NCI-H1930 (cell line): ENCODE measurements at regions not wholly inside any gene's neighbourhood (a gene's known extent, or its start where the extent isn't known, plus 50 kb on each side); places are given as distances from the start of the nearest gene placed in this dataset.

Experiments used
- DNase-seq, 2 experiments: peaks; one replicate each; lab custom pipeline; 2025; lab: John Stamatoyannopoulos, UW

GRCh38 chr10:78623578-78624215 is 445.1 kb upstream of the ZMIZ1 start:
- DNase-seq = no peak

GRCh38 chr10:78624791-78625190 is 444.0 kb upstream of the ZMIZ1 start:
- DNase-seq = no peak

DNA sequence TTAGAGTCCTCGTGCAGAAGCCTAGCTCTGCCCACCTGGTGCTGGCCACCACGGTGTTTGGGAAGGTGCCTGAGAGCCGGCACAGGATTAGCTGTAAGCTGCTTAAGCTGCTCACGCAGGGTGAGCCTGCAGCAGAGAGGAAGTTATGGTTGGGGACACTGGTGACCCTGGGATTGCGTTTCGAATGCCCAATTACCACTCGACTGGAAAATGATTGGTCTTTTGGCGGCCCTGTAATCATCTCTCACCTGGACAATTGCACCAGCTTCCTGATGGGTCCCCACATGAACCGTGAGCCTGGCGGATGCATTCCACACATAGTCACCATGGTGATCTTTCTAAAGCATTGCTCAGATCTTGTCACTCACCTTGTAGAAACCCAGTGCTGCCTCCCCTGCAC is 442.3 kb upstream of the ZMIZ1 start:
- no peak for DNase-seq

- no peak for DNase-seq
These were observed 441.4 kb upstream of the ZMIZ1 start for GRCh38 chr10:78627254-78627795.

DNA sequence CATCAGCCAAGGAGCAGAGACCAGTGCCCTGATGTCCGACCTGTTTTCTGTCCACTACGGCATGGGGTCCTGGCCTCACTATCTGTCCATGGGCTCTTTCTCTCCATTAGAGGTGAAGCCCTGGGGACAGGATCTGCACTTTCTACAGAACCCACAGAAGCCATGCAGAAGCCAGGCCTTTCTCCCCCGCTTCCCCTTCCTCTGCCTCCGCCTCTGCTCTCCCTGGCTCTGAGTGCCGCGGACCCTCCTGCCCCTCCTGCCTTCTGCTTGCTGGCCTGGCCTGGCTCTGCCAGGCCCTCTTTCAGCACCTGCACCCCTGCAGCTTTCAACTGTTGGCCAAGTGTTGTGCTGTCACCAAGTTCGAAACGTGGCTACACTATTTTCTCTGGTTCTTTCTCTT is 439.8 kb upstream of the ZMIZ1 start:
- no peak for DNase-seq

DNA sequence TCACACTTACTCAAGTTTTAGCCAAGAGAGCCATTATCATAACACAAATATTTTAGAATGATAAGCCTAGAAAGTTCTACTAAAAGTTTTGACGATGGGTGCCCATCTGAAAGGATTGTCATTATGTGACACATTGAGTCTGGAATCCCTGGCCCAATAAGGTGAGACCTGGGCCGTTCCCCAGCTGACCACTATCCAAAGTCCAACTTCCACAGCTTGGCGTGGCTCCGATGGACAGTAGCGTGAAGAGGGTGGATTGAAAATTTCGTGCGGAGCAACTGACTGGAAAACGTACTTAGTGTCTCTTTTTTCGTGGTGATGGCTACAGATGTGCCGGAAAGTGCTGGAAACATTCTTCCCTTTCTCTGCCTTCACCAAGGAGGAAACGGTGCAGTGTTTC is 439.0 kb upstream of the ZMIZ1 start:
- DNase-seq = no peak

DNA sequence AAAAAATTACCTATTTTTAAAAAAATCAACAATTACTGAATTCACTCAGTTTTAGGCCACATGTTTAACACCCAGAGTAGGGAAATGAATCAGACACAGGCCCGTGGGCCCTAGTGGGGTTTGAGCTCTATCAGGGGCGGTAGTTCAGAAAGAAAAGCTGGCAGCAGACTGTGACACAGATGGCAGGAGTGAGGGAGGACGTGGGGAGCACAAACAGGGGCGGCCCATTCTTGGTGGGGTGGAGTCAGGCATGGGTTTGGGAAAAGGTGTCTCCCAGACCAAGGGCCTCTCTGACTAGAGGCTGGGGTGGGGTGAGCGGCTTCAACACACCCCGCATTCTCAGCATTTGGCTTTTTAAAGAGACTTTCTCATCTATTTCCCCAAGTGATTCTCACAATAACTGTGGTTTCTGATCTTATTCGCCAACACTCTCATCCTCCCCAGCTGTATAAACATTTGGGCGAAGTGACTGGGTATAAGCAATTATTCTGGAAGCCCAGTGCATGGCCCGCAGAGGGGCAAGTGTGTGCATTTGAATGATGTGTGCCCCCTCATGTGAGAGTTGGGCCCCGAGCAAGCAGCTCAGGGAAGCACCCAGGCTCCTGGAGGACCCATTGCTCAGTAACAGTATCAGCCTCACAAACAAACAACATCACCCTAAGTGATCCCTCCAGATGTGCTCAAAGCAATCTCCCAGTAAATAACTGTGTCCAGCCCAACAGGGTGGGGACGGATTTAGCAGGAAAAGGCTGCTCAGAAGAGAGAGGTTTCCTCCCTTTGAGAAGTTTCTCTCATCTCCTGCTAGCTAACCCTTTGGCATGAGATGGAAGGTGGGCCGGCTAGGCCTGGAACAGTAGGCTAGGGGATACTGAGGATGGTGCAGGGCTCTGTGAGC is 437.6 kb upstream of the ZMIZ1 start:
- DNase-seq = no peak

DNA sequence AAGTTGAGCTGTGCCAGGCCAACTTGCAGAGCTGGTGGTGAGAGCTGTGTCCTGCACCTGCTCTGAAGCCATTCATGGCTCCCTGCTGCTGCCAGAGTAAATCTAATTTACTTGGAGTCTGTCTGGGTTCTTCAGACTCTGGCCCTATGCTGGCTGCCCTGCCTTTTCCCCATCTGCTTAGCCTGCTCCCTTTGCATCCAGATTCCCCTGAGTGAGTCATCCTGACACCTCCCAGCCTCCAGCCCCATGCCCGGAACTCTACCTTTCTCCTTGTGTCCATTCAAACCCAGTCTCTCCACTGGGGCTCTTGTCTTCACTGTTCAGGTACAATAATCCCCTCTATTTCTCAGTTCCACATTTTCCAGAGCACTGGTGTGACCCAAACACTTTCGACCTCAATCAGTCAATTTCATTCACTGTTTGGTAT is 434.4 kb upstream of the ZMIZ1 start:
- DNase-seq = no peak

- no peak for DNase-seq
These were observed 433.9 kb upstream of the ZMIZ1 start for GRCh38 chr10:78634835-78635234.

GRCh38 chr10:78639629-78640028 is 429.1 kb upstream of the ZMIZ1 start:
- no peak for DNase-seq

GRCh38 chr10:78640796-78641636 is 427.8 kb upstream of the ZMIZ1 start:
- no peak for DNase-seq

DNA sequence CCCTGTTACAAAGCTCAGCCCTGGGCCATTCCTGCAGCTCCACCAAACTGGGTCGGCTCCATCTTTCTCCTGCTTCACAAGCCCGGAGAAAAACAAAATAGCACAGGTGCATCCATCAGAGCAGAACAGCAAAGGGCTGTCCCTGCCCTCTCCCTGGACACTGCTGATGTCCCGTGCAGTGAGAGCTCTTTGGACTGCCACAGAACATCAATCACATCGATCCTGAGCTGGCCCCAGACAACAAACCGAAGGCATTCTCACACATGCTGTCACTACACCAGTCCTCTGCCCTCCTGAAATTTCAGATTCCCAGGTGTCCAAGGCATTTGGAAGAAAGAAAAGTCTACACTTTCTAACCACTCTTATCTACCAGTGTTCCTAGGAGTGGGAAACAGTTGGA is 427.1 kb upstream of the ZMIZ1 start:
- no peak for DNase-seq

DNA sequence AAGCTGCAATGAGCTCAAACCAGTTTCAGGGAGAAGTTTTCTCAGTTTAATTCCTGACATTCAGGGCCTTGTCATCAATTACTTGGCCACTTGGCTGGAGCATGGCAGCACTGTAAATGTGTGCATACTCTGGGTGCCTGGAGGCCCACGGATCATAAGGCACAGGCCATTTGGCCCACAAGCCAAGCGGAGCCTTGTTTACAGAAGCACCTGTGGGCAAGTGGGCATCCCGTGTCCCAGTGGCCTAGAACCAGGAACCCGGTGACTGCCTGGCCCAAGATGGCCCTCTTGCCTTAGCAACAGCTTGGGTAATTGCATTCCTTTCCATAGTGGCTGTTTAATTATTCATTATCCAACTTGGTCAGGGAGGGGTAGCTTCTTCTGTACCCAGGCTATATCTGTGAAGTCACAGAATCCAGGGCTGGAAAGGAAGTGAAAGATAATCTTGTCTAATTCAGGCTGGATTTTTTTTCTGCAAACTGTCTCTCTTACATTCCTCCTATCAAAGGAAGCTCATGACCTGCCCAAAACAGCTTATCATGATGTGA is 426.4 kb upstream of the ZMIZ1 start:
- no peak for DNase-seq

DNA sequence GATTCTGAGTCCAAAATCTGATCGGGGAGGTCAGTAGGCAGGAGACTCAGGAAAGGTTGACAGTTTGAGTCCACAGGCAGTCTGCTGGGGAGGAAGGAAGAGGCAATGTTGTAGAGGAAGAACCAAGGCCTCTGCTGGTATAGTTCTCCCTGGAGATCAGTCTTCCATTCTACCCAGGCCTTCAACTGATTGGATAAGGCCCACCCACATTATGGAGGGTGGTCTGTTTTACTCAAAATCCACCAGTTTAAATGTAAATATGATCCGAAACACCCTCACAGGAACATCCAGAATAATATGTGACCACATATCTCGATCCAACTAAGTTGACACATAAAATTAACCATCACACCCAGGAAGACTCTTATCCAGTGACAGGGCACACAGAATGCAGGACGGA is 425.3 kb upstream of the ZMIZ1 start:
- DNase-seq = no peak

DNA sequence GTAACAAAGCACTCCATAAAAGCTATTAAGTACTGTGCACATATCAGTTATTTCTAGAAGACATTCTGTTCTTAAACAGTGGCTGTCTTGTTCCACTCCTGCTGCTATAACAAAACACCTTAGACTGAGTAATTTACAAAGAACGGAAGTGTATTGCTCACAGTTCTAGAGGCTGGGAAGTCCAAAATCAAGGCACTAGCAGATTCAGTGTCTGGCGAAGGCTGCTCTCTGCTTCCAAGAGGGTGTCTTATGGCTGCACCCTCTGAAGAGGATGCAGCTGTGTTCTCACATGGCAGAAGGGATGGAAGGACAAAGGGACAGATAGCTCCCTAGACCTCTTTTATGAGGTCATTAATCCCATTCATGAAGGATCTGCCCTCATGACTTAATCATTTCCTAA is 424.2 kb upstream of the ZMIZ1 start:
- DNase-seq = no peak

DNA sequence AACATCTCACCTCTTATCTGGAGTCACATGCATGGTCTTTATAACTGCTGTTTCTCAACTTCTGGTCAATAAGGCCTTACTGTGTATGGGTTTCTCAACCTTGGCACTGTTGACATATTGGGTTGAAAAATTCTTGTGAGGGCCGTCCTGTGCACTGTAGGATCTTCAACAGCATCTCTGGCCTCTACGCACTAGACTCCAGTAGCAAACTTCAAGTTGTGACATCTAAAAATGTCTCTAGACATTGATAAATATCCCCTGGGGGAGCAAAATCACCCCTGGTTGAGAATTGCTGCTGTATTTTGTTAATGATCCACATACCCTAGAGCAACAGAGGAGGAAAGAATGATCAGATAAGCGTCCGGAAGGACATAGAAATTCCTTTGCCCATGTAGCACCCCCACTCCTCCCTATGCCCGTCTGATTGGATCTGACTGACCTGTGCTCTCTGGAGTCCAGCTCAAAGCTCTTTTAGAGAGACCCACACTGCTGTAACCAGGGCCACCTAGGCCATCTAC is 423.5 kb upstream of the ZMIZ1 start:
- no peak for DNase-seq

GRCh38 chr10:78645975-78646374 is 422.8 kb upstream of the ZMIZ1 start:
- DNase-seq = no peak

DNA sequence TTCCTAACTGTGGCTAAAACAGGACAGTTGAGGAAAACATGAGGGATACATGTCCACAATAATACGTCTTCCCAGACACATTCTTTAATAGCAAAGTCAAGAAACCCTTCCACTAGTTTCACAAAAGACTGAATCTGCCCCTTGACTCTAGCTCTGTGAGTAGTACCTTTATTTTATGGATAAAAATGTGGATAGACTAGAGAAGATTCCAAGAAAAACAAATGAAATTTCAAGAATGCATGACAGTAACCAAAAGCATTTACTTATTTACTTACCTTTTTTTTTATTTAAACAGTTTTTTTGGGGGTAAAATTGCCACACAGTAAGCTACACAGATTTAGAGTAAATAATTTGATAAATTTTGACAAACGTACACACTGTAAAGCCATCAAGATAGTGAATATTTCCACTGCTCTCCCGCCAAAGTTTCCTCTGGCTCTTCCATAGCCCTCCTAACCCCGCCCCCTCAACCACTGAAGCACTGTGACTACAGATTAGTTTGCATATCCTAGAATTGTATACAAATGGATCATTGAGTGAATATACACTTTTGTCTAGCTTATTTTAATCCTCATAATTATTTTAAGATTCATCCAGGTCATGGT is 420.4 kb upstream of the ZMIZ1 start:
- DNase-seq = no peak

DNA sequence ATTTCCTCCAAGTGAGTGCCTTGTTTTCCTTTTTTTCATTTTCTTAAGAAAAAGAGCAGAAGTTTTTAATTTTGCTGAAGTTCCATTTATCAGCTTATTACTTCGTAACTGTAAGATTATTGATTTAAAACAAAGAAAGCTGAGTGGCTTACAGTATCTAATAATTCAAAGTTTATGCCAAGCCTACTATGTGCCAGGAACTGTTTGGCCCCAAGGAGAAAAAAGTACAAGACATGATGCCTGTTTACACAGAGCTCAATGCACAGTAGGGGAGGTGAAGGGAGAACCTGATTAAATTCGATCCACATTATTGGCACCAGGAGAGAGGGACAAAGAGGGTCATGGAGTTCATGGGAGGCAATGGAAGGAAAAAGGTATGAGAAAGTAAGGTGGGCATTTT is 419.3 kb upstream of the ZMIZ1 start:
- DNase-seq = no peak

DNA sequence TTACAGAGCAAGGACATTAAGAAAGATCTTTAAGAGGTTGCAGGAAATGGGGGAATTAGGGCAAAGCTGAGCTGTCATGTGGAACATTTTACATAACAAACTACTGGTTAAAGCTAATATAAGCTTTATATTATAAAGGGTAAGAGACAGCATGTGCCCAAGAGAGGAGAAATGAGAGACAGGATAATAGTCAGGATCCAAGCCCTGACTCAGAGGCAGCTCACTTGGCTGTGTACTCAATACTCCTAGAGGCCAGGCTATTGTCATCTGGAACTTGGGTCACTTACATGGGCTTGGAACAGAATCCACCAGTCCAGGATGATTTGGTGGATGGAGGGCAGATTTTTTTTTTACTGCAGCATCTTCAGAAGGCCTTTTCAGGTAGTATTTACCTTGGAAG is 418.6 kb upstream of the ZMIZ1 start:
- no peak for DNase-seq

DNA sequence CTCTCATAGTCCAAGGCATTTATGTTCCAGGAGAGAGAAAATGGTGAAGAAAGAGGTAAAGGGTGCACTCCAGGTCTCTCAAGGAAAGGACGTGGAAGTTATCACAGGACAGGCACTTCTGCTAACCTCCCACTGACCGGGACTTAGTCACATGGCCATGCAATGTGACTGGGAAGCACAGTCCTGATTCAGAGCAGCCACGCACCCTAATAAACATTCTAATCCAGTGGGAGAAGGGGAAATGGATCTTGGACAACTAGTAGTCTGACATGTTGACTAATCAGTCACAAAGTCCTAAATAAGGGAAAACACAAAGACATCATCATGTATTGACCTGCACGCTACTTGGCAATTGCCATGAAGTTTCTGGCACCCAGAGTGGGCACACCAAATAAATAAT is 417.5 kb upstream of the ZMIZ1 start:
- no peak for DNase-seq
